SK-N-SH (cell line): ENCODE measurements at regions not wholly inside any gene's neighbourhood (a gene's known extent, or its start where the extent isn't known, plus 50 kb on each side); places are given as distances from the start of the nearest gene placed in this dataset.

Experiments
- CTCF ChIA-PET: fragments of 300-600, 350-600 bp; formaldehyde crosslinking; extraction: SDS; loops from one replicate; lab custom pipeline; 2021; lab: Yijun Ruan, JAX
- POLR2A ChIA-PET: fragments of 350-600 bp; sonication (Branson Sonifier 250); formaldehyde crosslinking; extraction: SDS; loops from one replicate; lab custom pipeline; 2020; ENCODE audit warnings: antibody characterized with exemption, inconsistent platforms; lab: Yijun Ruan, JAX
- DNase-seq: peaks from one replicate; pipeline ENCODE4 v3.0.0; 2012
- H2AFZ ChIP-seq: fragments of 200-600 bp; sonication (generic); 2 replicates; pipeline ENCODE4 v1.8.1; 2016; ENCODE audit warnings: antibody characterized with exemption, mild to moderate bottlenecking, low read depth
- H3F3A ChIP-seq: fragments of 200-600 bp; sonication (generic); replicated peaks from 2 replicates; pipeline ENCODE3; 2016; ENCODE audit warnings: antibody characterized with exemption, mild to moderate bottlenecking; ENCODE audit not compliant: insufficient read depth
- H3K27ac ChIP-seq, 2 experiments: fragments of 200-500 bp in 1 of 2; fragments of 200-600 bp in 1 of 2; sonication (Bioruptor generic) in 1 of 2; sonication (generic), shearing (Covaris generic) in 1 of 2; 2 replicates each; pipeline versions ENCODE4 v1.5.1 to v1.6.1; 2014 to 2016; ENCODE audit warnings: low read depth in 2 of 2, inconsistent platforms in 1 of 2, low read length in 1 of 2, mild to moderate bottlenecking in 1 of 2, mixed read lengths in 1 of 2
- H3K27me3 ChIP-seq: fragments of 200-600 bp; sonication (generic), shearing (Covaris generic); 2 replicates; pipeline ENCODE4 v1.6.1; 2016; ENCODE audit warnings: mixed run types; ENCODE audit not compliant: insufficient read depth
- H3K36me3 ChIP-seq, 2 experiments: fragments of 200-500 bp in 1 of 2; fragments of 200-600 bp in 1 of 2; sonication (Bioruptor generic) in 1 of 2; sonication (generic) in 1 of 2; replicated peaks in 1 of 2; 2 replicates each; pipeline versions ENCODE3 to v1.5.1; 2014 to 2016; ENCODE audit warnings: low read length in 1 of 2, mild to moderate bottlenecking in 1 of 2; ENCODE audit not compliant: insufficient read depth in 2 of 2, control insufficient read depth in 1 of 2
- H3K4me1 ChIP-seq, 2 experiments: fragments of 200-500 bp in 1 of 2; fragments of 200-600 bp in 1 of 2; sonication (Bioruptor generic) in 1 of 2; sonication (generic), shearing (Covaris generic) in 1 of 2; 2 replicates each; pipeline versions ENCODE4 v1.5.1 to v1.6.1; 2014 to 2016; ENCODE audit warnings: low read depth in 1 of 2, low read length in 1 of 2, mixed run types in 1 of 2; ENCODE audit not compliant: insufficient read depth in 2 of 2, control insufficient read depth in 1 of 2
- H3K4me2 ChIP-seq: fragments of 200-600 bp; sonication (generic), shearing (Covaris generic); 2 replicates; pipeline ENCODE4 v1.6.1; 2017; ENCODE audit warnings: mixed run types
- H3K4me3 ChIP-seq, 2 experiments: fragments of 200-500 bp in 1 of 2; fragments of 200-600 bp in 1 of 2; sonication (Bioruptor generic) in 1 of 2; sonication (generic), shearing (Covaris generic) in 1 of 2; 2 replicates each; pipeline versions ENCODE4 v1.5.1 to v1.8.1; 2014 to 2016; ENCODE audit warnings: low read depth in 2 of 2, inconsistent platforms in 1 of 2, low read length in 1 of 2, mild to moderate bottlenecking in 1 of 2, mixed read lengths in 1 of 2, moderate library complexity in 1 of 2
- H3K79me2 ChIP-seq: fragments of 200-600 bp; sonication (generic); 2 replicates; pipeline ENCODE4 v1.8.1; 2017; ENCODE audit warnings: mild to moderate bottlenecking; ENCODE audit not compliant: insufficient read depth
- H3K9ac ChIP-seq: fragments of 200-600 bp; sonication (generic); 2 replicates; pipeline ENCODE4 v1.6.1; 2017; ENCODE audit warnings: mixed run types
- H3K9me2 ChIP-seq: fragments of 200-600 bp; sonication (generic); 2 replicates; pipeline ENCODE4 v1.6.1; 2017; ENCODE audit warnings: mixed run types
- H3K9me3 ChIP-seq: fragments of 200-600 bp; sonication (generic); 2 replicates; pipeline ENCODE4 v1.6.1; 2017; ENCODE audit warnings: mixed run types, mild to moderate bottlenecking, moderate library complexity
- H4K20me1 ChIP-seq: fragments of 200-600 bp; sonication (generic); 2 replicates; pipeline ENCODE4 v1.6.1; 2017; ENCODE audit warnings: mild to moderate bottlenecking, mixed run types; ENCODE audit not compliant: insufficient read depth
- ELF1 ChIP-seq: IDR thresholded peaks from 2 replicates; pipeline ENCODE4 v1.4.0; 2012
- FOXJ3 ChIP-seq: sonication (generic); formaldehyde crosslinking; IDR thresholded peaks from 2 replicates; pipeline ENCODE4 v1.5.1; 2020; ENCODE audit warnings: mild to moderate bottlenecking, missing genetic modification reagents
- GABPA ChIP-seq: IDR thresholded peaks from 2 replicates; pipeline ENCODE4 v1.4.0; 2012; ENCODE audit warnings: low read depth, mild to moderate bottlenecking
- GATA2 ChIP-seq: sonication (generic); formaldehyde crosslinking; IDR thresholded peaks from 2 replicates; pipeline ENCODE4 v1.5.0; 2020; ENCODE audit warnings: mild to moderate bottlenecking, missing genetic modification reagents
- JUND ChIP-seq: IDR thresholded peaks from 2 replicates; pipeline ENCODE4 v1.4.0; 2012
- MEF2A ChIP-seq: IDR thresholded peaks from 2 replicates; pipeline ENCODE4 v1.4.0; 2012; ENCODE audit warnings: low read depth, borderline replicate concordance
- NRF1 ChIP-seq: IDR thresholded peaks from 2 replicates; pipeline ENCODE4 v1.6.1; 2012; ENCODE audit warnings: low read depth, mild to moderate bottlenecking, low read length
- PBX3 ChIP-seq: IDR thresholded peaks from 2 replicates; pipeline ENCODE4; 2012
- POLR2AphosphoS5 ChIP-seq: IDR thresholded peaks from 2 replicates; pipeline ENCODE4 v1.6.1; 2012; ENCODE audit warnings: low read depth, low read length
- RCOR1 ChIP-seq: fragments of 150-350 bp; IDR thresholded peaks from 2 replicates; pipeline ENCODE4 v1.6.1; 2017; ENCODE audit warnings: antibody characterized with exemption, low read length
- RXRA ChIP-seq: IDR thresholded peaks from 2 replicates; pipeline ENCODE4 v1.4.0; 2012; ENCODE audit warnings: low read depth, mild to moderate bottlenecking, borderline replicate concordance
- SIN3A ChIP-seq: IDR thresholded peaks from 2 replicates; pipeline ENCODE4 v1.6.1; 2012; ENCODE audit warnings: low read depth, mild to moderate bottlenecking, low read length, moderate library complexity, borderline replicate concordance
- TAF1 ChIP-seq: IDR thresholded peaks from 2 replicates; pipeline ENCODE4 v1.6.1; 2012; ENCODE audit warnings: low read depth, mild to moderate bottlenecking, low read length, moderate library complexity, borderline replicate concordance
- TEAD4 ChIP-seq: IDR thresholded peaks from 2 replicates; pipeline ENCODE4 v1.4.0; 2012; ENCODE audit warnings: mild to moderate bottlenecking, borderline replicate concordance; ENCODE audit not compliant: insufficient read depth
- USF2 ChIP-seq: fragments of 150-350 bp; IDR thresholded peaks from 2 replicates; pipeline ENCODE4 v1.6.1; 2017; ENCODE audit warnings: antibody characterized with exemption, low read length, low read depth, borderline replicate concordance
- WGBS: methylation state at CpG from one replicate; pipeline ENCODE4 v1.1.6; 2017; ENCODE audit warnings: low lambda C conversion rate; 5-methylcytosine and 5-hydroxymethylcytosine counted together
- TF ChIP-seq, protein P1 (sequence below): IDR thresholded peaks from 2 replicates; pipeline ENCODE4 v1.4.0; 2012; ENCODE audit warnings: low read depth
- TF ChIP-seq, protein P2 (sequence below): fragments of 200-600 bp; sonication (generic); IDR thresholded peaks from 2 replicates; pipeline ENCODE4 v1.6.1; 2017; ENCODE audit warnings: antibody characterized with exemption, mild to moderate bottlenecking, moderate library complexity

DNA sequence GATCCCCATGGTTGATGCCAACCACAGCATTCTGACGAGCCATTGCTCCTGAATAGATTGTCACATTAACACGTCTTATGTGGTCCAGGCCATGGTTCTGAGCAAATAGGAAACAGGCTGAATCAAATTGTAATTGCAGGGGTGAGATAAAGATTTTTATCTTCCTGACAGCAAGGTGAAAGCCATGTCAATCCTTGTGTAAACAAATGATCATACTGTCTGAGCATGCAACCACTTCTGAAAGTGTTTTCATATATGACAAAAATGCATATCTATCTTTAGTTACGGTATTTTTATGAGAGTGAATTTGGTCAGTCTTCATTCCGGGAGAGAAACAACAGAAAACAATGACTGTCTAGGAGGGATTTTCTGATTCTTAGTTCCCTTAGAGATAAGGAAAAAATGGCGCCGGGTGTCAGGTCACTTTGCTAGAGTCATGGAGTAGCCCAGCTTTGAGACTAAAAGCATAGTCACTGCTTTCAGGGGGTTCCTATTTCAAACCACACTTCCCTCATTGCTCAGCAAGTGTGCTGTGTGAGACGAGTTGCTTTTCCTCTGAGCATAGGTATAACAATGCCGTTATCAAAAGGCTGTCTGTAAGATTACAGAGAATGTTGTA lies 958.9 kb downstream of the DCDC2C start:
- POLR2A ChIA-PET = no interaction called here
- CTCF ChIA-PET = no interaction called here

More for the DNA sequence above, 958.9 kb downstream of the DCDC2C start:
- Histone ChIP-seq H3K36me3 (no peaks in the 10 kb centered on the region), H3K4me2 (no peak overlapping the region), H3K27me3 (no peaks in the 10 kb centered on the region)
- TF ChIP-seq GATA2 = no peak
- TF ChIP-seq, protein P1, sequence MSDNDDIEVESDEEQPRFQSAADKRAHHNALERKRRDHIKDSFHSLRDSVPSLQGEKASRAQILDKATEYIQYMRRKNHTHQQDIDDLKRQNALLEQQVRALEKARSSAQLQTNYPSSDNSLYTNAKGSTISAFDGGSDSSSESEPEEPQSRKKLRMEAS = no peak
- TF ChIP-seq FOXJ3 = no peak
- no peak for TF ChIP-seq NRF1
- TF ChIP-seq JUND = no peak
- no peak for TF ChIP-seq USF2
- no peak for TF ChIP-seq ELF1
- no peak for TF ChIP-seq TEAD4
- no peak for TF ChIP-seq GABPA
- TF ChIP-seq, protein P2, sequence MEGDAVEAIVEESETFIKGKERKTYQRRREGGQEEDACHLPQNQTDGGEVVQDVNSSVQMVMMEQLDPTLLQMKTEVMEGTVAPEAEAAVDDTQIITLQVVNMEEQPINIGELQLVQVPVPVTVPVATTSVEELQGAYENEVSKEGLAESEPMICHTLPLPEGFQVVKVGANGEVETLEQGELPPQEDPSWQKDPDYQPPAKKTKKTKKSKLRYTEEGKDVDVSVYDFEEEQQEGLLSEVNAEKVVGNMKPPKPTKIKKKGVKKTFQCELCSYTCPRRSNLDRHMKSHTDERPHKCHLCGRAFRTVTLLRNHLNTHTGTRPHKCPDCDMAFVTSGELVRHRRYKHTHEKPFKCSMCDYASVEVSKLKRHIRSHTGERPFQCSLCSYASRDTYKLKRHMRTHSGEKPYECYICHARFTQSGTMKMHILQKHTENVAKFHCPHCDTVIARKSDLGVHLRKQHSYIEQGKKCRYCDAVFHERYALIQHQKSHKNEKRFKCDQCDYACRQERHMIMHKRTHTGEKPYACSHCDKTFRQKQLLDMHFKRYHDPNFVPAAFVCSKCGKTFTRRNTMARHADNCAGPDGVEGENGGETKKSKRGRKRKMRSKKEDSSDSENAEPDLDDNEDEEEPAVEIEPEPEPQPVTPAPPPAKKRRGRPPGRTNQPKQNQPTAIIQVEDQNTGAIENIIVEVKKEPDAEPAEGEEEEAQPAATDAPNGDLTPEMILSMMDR = no peak
- no peak for TF ChIP-seq PBX3
- no peak for TF ChIP-seq TAF1
- no peak for TF ChIP-seq MEF2A
- TF ChIP-seq SIN3A = no peak
- no peak for TF ChIP-seq RCOR1
- TF ChIP-seq RXRA = no peak
- no peak for TF ChIP-seq POLR2AphosphoS5
- TF ChIP-seq, all 33 proteins: peak for 0
- Histone ChIP-seq H3K9me2 (no peaks in the 10 kb centered on the region), H3K9ac (no peak overlapping the region), H3K27ac (no peak overlapping the region), H2AFZ (no peak overlapping the region), H3K9me3 (peaks cover 3% of the 10 kb centered on the region; the same call in 1 of the 2 replicates), H3K79me2 (no peaks in the 10 kb centered on the region), H3K4me1 (no peaks in the 10 kb centered on the region), H3K4me3 (no peak overlapping the region), H4K20me1 (no peaks in the 10 kb centered on the region), H3F3A (no peaks in the 10 kb centered on the region)
- no peak for DNase-seq
- WGBS = 37% methylated on average over 8 of the region's 8 CpGs
